Keratinocyte (primary cell): ENCODE measurements at regions not wholly inside any gene's neighbourhood (a gene's known extent, or its start where the extent isn't known, plus 50 kb on each side); places are given as distances from the start of the nearest gene placed in this dataset.

Experiments used
- DNase-seq: peaks from one replicate; pipeline ENCODE4 v3.0.0-alpha.2; 2011; ENCODE audit warnings: low read depth, missing footprints, low spot score
- FAIRE-seq: peaks from 2 replicates; lab custom pipeline; 2011; peaks lifted over from hg19 to GRCh38; lab: Jason Lieb, UNC
- H2AFZ ChIP-seq: 2 replicates; pipeline ENCODE4 v1.6.0; 2012; ENCODE audit warnings: low read length, control low read depth, inconsistent platforms; ENCODE audit not compliant: control insufficient read depth
- H3K27ac ChIP-seq: 2 replicates; pipeline ENCODE4 v1.5.1; 2011; ENCODE audit warnings: low read length; ENCODE audit not compliant: control insufficient read depth, insufficient read depth
- H3K27me3 ChIP-seq: 3 replicates; pipeline ENCODE4 v1.6.0; 2011; ENCODE audit warnings: low read length; ENCODE audit not compliant: control insufficient read depth, insufficient read depth; ENCODE audit errors: extremely low read depth
- H3K36me3 ChIP-seq, 2 experiments: 2 replicates in 1 of 2; 3 replicates in 1 of 2; pipeline ENCODE4 v1.5.1; 2011; ENCODE audit warnings: low read length in 2 of 2, mild to moderate bottlenecking in 1 of 2; ENCODE audit not compliant: control insufficient read depth in 2 of 2, insufficient read depth in 2 of 2; ENCODE audit errors: extremely low read depth in 1 of 2
- H3K4me1 ChIP-seq: 3 replicates; pipeline ENCODE4 v1.5.1; 2011; ENCODE audit warnings: low read length; ENCODE audit not compliant: control insufficient read depth, insufficient read depth; ENCODE audit errors: extremely low read depth
- H3K4me2 ChIP-seq: 3 replicates; pipeline ENCODE4 v1.6.0; 2011; ENCODE audit warnings: low read depth, low read length; ENCODE audit not compliant: control insufficient read depth, insufficient read depth; ENCODE audit errors: extremely low read depth
- H3K4me3 ChIP-seq, 3 experiments: fragments of 200-600 bp in 1 of 3; sonication (generic) in 1 of 3; 2 replicates in 2 of 3; 3 replicates in 1 of 3; pipeline ENCODE4 v1.5.1; 2011 to 2016; ENCODE audit warnings: low read length in 3 of 3, mild to moderate bottlenecking in 3 of 3, control low read depth in 2 of 3, inconsistent platforms in 1 of 3, low read depth in 1 of 3, mixed read lengths in 1 of 3, mixed run types in 1 of 3, moderate library complexity in 1 of 3; ENCODE audit not compliant: control insufficient read depth in 2 of 3, insufficient read depth in 2 of 3; ENCODE audit errors: extremely low read depth in 1 of 3
- H3K79me2 ChIP-seq: 2 replicates; pipeline ENCODE4 v1.6.0; 2012; ENCODE audit warnings: low read length; ENCODE audit not compliant: control insufficient read depth, insufficient read depth
- H3K9ac ChIP-seq: 3 replicates; pipeline ENCODE4 v1.6.0; 2011; ENCODE audit warnings: low read length; ENCODE audit not compliant: control insufficient read depth, insufficient read depth; ENCODE audit errors: extremely low read depth
- H3K9me1 ChIP-seq: 3 replicates; pipeline ENCODE4 v1.6.0; 2011; ENCODE audit warnings: low read length; ENCODE audit not compliant: control insufficient read depth, insufficient read depth; ENCODE audit errors: extremely low read depth
- H3K9me3 ChIP-seq: 2 replicates; pipeline ENCODE4 v1.5.1; 2012; ENCODE audit warnings: low read depth, low read length; ENCODE audit not compliant: control insufficient read depth
- H4K20me1 ChIP-seq: 3 replicates; pipeline ENCODE4 v1.6.0; 2011; ENCODE audit warnings: low read length; ENCODE audit not compliant: control insufficient read depth, insufficient read depth; ENCODE audit errors: extremely low read depth
- CTCF ChIP-seq, 3 experiments: IDR thresholded peaks in 1 of 3; conservative IDR thresholded peaks in 1 of 3; optimal IDR thresholded peaks in 1 of 3; 2 replicates in 2 of 3; 3 replicates in 1 of 3; pipeline versions ENCODE3 to v1.5.1; 2011; ENCODE audit warnings: low read length in 3 of 3, mild to moderate bottlenecking in 3 of 3, moderate library complexity in 2 of 3, control low read depth in 1 of 3, inconsistent platforms in 1 of 3; ENCODE audit not compliant: insufficient read depth in 2 of 3; ENCODE audit errors: extremely low read depth in 1 of 3
- EZH2 ChIP-seq: IDR thresholded peaks from one replicate; pipeline ENCODE4 v1.6.1; 2012; ENCODE audit warnings: inconsistent platforms, mild to moderate bottlenecking, low read length, moderate library complexity
- dilution Hi-C: fragments of 300-500 bp; cut with MboI; formaldehyde crosslinking; loops from one replicate; pipeline ENCODE4 v1.7.0; 2020; ENCODE audit warnings: low sequenced_read_pairs; ENCODE audit not compliant: extremely low pct_ligation_motif_present

GRCh38 chr2:23127465-23127864, 257.5 kb upstream of the KLHL29 start:
- Histone ChIP-seq H3K4me3 (no peak overlapping the region), H3K27ac (no peak overlapping the region), H3K27me3 (no peaks in the 10 kb centered on the region), H3K4me1 (no peaks in the 10 kb centered on the region), H3K36me3 (no peaks in the 10 kb centered on the region), H3K79me2 (no peaks in the 10 kb centered on the region), H4K20me1 (no peaks in the 10 kb centered on the region), H3K9me3 (no peaks in the 10 kb centered on the region), H3K9ac (no peak overlapping the region), H3K4me2 (no peak overlapping the region), H2AFZ (no peak overlapping the region), H3K9me1 (no peaks in the 10 kb centered on the region)
- TF ChIP-seq EZH2: no peak
- no peak for TF ChIP-seq CTCF (optimal IDR thresholded peaks at IDR 0.05 in 1 of 3, IDR thresholded peaks at IDR 0.05 in 1 of 3, conservative IDR thresholded peaks at IDR 0.05 in 1 of 3; ENCODE audit: extremely low read depth in 1 of 3, insufficient read depth in 2 of 3, low read length in 3 of 3)
- DNase-seq (no peak), FAIRE-seq (no peak)
- dilution Hi-C loops: no loop called here

GRCh38 chr2:23128684-23129292, 256.2 kb upstream of the KLHL29 start:
- H2AFZ ChIP-seq: no peak overlapping the region
- H3K4me1 ChIP-seq: no peaks in the 10 kb centered on the region
- no peaks in the 10 kb centered on the region for H3K9me1 ChIP-seq
- H4K20me1 ChIP-seq: no peaks in the 10 kb centered on the region
- no peaks in the 10 kb centered on the region for H3K27me3 ChIP-seq
- no peak overlapping the region for H3K4me2 ChIP-seq
- H3K36me3 ChIP-seq: no peaks in the 10 kb centered on the region
- no peaks in the 10 kb centered on the region for H3K79me2 ChIP-seq
- DNase-seq (no peak), FAIRE-seq (no peak)
- H3K9me3 ChIP-seq: no peaks in the 10 kb centered on the region
- no peak overlapping the region for H3K4me3 ChIP-seq
- no peak overlapping the region for H3K9ac ChIP-seq
- TF ChIP-seq EZH2 (no peak), CTCF (optimal IDR thresholded peaks at IDR 0.05 in 1 of 3, IDR thresholded peaks at IDR 0.05 in 1 of 3, conservative IDR thresholded peaks at IDR 0.05 in 1 of 3; ENCODE audit: extremely low read depth in 1 of 3, insufficient read depth in 2 of 3, low read length in 3 of 3) (no peak)
- no peak overlapping the region for H3K27ac ChIP-seq
- dilution Hi-C loops: no loop called here
